Fibroblast of skin of left quadriceps (primary cell): ENCODE measurements at regions not wholly inside any gene's neighbourhood (a gene's known extent, or its start where the extent isn't known, plus 50 kb on each side); places are given as distances from the start of the nearest gene placed in this dataset.
"Not testable (repeated sequence)": the region's sequence is repeated elsewhere in the genome, so short reads cannot be mapped to it uniquely, and the experiment has no call there.

Experiments
- DNase-seq, 2 experiments: peaks; one replicate each; pipeline ENCODE4 v3.0.0-alpha.2; 2013; ENCODE audit warnings: low read depth in 2 of 2

- no peak for DNase-seq
Observed at GRCh38 chr4:189502841-189503435, 437.7 kb upstream of the FRG1 start.

GRCh38 chr4:189504220-189504619 is 436.5 kb upstream of the FRG1 start:
- no peak for DNase-seq

DNA sequence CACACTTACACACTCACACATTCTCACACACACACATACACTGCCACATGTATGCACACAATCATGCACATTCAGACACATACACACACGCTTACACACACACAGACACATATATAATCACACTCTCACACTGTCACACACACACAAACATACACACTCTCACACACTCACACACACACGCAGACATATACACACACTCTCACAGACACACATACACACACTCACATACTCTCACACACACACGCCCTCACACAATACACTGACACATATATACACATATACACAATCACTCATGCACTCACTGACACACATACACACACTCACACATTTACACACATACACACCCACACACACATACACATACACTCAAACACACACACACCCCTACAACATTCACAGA is 435.3 kb upstream of the FRG1 start:
- no peak for DNase-seq

GRCh38 chr4:189506080-189506479 is 434.6 kb upstream of the FRG1 start:
- DNase-seq, result no peak

DNA sequence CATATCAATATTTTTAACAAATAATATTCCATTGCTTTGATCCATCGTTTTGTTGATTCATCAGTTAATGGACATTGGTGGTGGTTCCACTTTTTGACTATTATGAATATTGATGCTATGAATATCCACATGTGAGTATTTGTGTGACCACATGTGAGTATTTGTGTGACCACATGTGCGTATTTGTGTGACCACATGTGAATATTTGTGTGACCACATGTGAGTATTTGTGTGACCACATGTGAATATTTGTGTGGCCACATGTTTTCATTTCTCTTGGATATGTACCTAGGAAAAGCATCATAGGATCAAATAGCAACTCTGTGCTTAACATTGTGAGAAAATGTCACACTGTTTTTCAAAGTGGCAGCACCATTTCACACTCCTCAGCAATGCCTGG is 433.6 kb upstream of the FRG1 start:
- peak in 1 of 2 experiments; percentile 0 for DNase-seq

GRCh38 chr4:189510601-189511000 is 430.1 kb upstream of the FRG1 start:
- DNase-seq, result no peak

- DNase-seq, result no peak
Observed at GRCh38 chr4:189511581-189511980, 429.1 kb upstream of the FRG1 start.

DNA sequence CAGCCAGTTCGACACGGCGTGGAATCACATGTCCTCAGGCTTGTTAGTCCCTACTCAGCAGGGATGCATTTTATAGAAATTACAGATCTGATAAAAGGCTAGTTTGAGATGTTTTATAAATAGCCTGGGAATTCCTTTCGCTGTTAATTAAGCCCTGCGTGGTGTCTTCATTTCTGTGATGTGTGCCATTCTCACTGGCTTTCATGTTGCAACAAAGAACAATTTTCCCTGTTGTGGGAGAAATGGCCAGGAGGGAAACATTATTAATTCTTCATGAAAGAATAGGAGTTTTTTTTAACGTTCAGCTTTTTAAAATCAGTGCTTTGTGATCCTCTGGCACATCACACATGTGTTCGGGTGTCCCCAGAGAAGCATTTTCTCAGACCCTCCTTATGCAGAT is 427.3 kb upstream of the FRG1 start:
- no peak for DNase-seq

- no peak for DNase-seq
Observed at GRCh38 chr4:189514209-189514608, 426.5 kb upstream of the FRG1 start.

- DNase-seq, result no peak
Observed at GRCh38 chr4:189516902-189517301, 423.8 kb upstream of the FRG1 start.

DNA sequence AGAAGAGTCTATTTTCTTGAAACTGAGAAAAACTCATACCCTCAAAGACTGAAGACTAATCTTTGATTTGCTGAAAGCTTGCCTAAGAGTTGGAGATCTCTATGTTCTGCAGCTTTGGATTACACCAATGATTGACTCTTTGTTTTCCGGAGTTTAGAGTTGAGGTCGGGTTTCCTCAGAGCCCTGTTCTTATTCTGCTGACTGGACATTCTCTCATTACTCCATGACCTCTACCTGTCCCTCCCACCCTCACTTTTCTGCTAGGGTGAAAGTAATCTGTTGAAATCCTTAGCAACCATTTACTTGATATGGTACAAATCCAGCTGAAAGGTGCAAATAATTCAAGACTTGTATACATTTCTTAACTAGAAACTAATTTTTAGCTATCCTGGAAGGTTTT is 421.5 kb upstream of the FRG1 start:
- DNase-seq, result no peak

DNA sequence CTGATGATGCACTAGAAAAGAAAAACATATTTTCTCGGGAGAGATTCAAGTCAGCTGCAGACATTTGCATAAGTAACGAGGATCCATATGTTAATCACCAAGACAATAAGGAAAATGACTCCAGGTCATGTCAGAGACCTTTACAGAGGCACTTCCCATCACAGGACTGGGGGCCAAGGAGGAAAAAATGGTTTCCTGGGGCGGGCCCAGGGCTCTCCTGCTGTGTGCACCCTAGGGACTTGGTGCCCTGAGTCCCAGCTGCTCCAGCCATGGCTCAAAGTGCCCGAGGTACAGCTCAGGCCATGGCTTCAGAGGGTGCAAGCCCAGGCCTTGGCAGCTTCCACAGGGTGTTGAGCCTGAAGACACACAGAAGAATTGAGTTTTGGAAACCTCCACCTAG is 415.4 kb upstream of the FRG1 start:
- DNase-seq, result no peak

- no peak for DNase-seq
Observed at GRCh38 chr4:189530848-189531247, 409.8 kb upstream of the FRG1 start.

GRCh38 chr4:189533603-189534002 is 407.1 kb upstream of the FRG1 start:
- no peak for DNase-seq

DNA sequence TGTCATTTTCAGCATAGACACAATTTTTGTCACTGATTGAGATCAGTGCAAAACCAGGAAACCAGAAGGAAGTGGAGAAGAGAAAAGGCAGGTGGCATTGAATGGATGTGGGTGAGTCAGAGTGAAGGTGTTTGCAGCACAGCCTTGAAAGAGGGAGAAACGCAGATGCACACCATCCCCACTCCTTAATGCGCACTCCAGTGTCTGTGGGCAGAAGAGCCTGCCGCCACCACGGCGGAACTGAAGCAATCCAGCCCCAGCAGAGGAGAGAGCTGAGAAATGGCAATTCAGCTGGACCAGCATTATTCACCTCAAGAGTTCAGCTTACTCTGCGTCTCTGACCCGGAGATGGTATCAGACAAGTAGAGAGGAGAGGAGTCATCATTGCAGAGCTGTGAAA is 393.1 kb upstream of the FRG1 start:
- DNase-seq, result no peak

- no peak for DNase-seq
Observed at GRCh38 chr4:189548484-189549125, 392.1 kb upstream of the FRG1 start.

- not testable (repeated sequence) for DNase-seq
Observed at GRCh38 chr4:189551931-189552670, 388.6 kb upstream of the FRG1 start.

DNA sequence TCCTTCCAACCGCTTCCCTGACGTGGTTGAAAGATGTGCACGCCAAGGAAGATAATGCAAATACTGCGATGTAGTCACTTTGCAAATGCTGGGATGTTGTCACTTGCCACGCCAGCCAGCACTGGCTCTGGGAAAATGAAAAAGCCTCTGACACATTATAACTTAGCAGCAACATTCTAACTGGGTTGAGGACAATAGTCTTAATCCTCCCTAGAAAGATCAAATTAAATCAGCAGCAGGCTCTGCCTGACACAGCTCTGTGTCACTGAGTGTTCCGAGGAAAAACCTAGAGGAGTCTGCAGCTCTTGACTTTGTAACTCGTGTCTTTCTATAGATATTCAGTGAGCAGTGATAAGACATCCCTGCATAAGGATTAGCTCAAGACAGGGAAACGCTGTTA is 380.1 kb upstream of the FRG1 start:
- not testable (repeated sequence) for DNase-seq

GRCh38 chr4:189563751-189564150 is 376.9 kb upstream of the FRG1 start:
- not testable (repeated sequence) for DNase-seq

- not testable (repeated sequence) for DNase-seq
Observed at GRCh38 chr4:189566271-189566670, 374.4 kb upstream of the FRG1 start.

DNA sequence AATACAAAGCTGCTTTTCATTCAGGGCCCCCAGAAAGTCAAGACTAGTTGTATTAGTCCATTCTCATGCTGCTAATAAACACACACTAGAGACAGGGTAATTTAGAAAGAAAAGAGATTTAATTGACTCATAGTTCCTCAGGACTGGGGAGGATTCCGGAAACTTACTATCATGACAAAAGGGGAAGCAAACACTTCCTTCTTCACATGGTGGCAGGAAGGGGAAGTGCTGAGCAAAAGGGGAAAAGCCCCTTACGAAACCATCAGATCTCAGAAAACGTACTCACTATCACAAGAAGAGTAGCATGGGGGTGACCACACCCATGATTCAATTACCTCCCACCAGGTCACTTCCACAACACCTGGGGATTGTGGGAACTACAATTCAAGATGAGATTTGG is 373.8 kb upstream of the FRG1 start:
- not testable (repeated sequence) for DNase-seq

DNA sequence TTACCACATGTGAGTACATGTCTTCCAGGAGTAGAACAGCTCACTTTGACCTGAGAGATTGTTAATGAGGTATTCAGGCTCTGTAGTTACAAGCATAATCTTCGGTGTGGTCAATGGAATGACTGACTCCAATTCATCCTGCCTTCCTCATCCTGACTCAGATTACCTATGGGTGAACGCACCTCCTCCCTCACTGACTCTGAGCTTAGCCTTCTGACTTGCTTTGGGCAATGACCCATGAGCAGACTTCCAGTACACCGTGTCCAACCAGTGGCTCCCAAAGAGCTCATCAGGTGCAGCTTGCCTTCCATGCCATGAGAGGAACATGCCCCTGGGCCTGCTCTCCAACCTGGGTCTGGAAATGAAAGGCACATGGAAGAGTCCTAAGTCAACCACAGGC is 361.0 kb upstream of the FRG1 start:
- DNase-seq, result not testable (repeated sequence)
